ENCODE measurements at regions not wholly inside any gene's neighbourhood (a gene's known extent, or its start where the extent isn't known, plus 50 kb on each side); places are given as distances from the start of the nearest gene placed in this dataset.

DNA sequence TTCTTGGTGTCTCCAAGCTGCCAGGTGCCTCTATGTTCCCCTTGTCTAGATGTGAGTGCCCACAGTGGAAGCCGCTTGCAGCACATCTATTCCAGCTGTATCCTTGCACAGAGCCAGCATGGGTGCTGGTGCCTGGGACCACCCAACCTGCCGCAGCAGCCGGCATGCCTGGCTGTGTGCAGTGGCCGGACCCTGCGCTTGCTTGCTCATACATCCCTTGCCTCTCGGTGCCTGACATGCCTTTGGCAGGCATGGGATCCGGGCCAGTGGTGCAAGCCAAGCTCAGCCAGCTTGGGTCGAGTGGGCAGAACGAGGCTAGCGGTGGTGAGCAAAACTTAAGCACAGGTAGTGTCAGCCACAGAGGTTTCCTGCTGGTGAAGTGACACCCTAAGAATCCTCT is 355.1 kb downstream of the TLL1 start:
- no peaks in the 10 kb centered on the region for H3K27me3 ChIP-seq
- ATAC-seq (no peak), DNase-seq (no peak)
- intact Hi-C loops (cut with DNase I), result no loop called here
- no peaks in the 10 kb centered on the region for H3K9me3 ChIP-seq
- H3K27ac ChIP-seq, result no peak overlapping the region
- WGBS (ENCODE audit: insufficient coverage, low coverage, low lambda C conversion rate, missing lambda C conversion rate), result 58% methylated on average over 5 of the region's 10 CpGs
- TF ChIP-seq CTCF (IDR thresholded peaks at IDR 0.05) (no peak), POLR2A (IDR thresholded peaks at IDR 0.05) (no peak)
- H3K36me3 ChIP-seq, result no peaks in the 10 kb centered on the region
- no peaks in the 10 kb centered on the region for H3K4me1 ChIP-seq
- no peak overlapping the region for H3K4me3 ChIP-seq

- Histone ChIP-seq H3K27ac (no peak overlapping the region), H3K36me3 (no peaks in the 10 kb centered on the region), H3K9me3 (no peaks in the 10 kb centered on the region), H3K4me1 (no peaks in the 10 kb centered on the region), H3K4me3 (no peak overlapping the region), H3K27me3 (no peaks in the 10 kb centered on the region)
- no peak for ATAC-seq
- no peak for TF ChIP-seq CTCF (IDR thresholded peaks at IDR 0.05)
- no peak for TF ChIP-seq POLR2A (IDR thresholded peaks at IDR 0.05)
- intact Hi-C loops (cut with DNase I), result no loop called here
- DNase-seq, result no peak
- no CpG with 5 or more reads among the region's 1 CpG for WGBS (ENCODE audit: insufficient coverage, low coverage, low lambda C conversion rate, missing lambda C conversion rate)
Observed at GRCh38 chr4:166229799-166230198, 356.8 kb downstream of the TLL1 start.

- no peak overlapping the region for H3K27ac ChIP-seq
- H3K4me3 ChIP-seq, result no peak overlapping the region
- no peaks in the 10 kb centered on the region for H3K4me1 ChIP-seq
- H3K27me3 ChIP-seq, result no peaks in the 10 kb centered on the region
- intact Hi-C loops (cut with DNase I), result no loop called here
- ATAC-seq (no peak), DNase-seq (no peak)
- H3K9me3 ChIP-seq, result no peaks in the 10 kb centered on the region
- no peaks in the 10 kb centered on the region for H3K36me3 ChIP-seq
- TF ChIP-seq POLR2A (IDR thresholded peaks at IDR 0.05) (no peak), CTCF (IDR thresholded peaks at IDR 0.05) (no peak)
- 59% methylated on average over 1 of the region's 1 CpG for WGBS (ENCODE audit: insufficient coverage, low coverage, low lambda C conversion rate, missing lambda C conversion rate)
Observed at GRCh38 chr4:166230841-166231240, 357.8 kb downstream of the TLL1 start.

DNA sequence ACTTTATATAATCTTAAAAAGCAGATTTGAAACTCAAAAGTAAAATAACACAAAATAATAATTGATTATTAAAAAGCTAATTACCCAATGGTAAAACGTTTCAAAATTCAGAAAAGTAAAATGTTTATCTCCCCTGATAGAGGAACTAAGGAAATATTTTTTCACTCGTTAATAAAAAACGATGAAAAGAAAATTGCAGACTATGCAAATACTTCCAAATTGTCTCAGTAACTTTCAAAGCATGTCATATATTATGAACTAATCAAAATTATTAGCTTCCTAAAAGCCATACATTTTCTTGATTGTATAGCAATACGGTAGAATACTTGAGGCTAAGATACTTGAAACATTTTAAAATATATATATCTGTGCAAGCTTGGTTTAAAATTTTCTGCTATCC is 366.3 kb downstream of the TLL1 start:
- TF ChIP-seq POLR2A (IDR thresholded peaks at IDR 0.05), result no peak
- no peak for TF ChIP-seq CTCF (IDR thresholded peaks at IDR 0.05)
- Histone ChIP-seq H3K4me1 (no peaks in the 10 kb centered on the region), H3K27me3 (no peaks in the 10 kb centered on the region), H3K9me3 (no peaks in the 10 kb centered on the region), H3K36me3 (no peaks in the 10 kb centered on the region), H3K4me3 (no peak overlapping the region), H3K27ac (no peak overlapping the region)
- WGBS (ENCODE audit: insufficient coverage, low coverage, low lambda C conversion rate, missing lambda C conversion rate), result 55% methylated on average over 4 of the region's 4 CpGs
- intact Hi-C loops (cut with DNase I), result no loop called here
- DNase-seq (no peak), ATAC-seq (no peak)
